GM21526 (cell line): ENCODE measurements at regions not wholly inside any gene's neighbourhood (a gene's known extent, or its start where the extent isn't known, plus 50 kb on each side); places are given as distances from the start of the nearest gene placed in this dataset.

Experiments used
- ATAC-seq: cut with Tn5 transposase; IDR thresholded peaks from one replicate; pipeline ENCODE4 v1.9.1; 2021; ENCODE audit warnings: moderate library complexity; ENCODE audit not compliant: unreplicated experiment, low FRiP score

GRCh38 chr1:106956721-106957120 lies 99.8 kb upstream of the PRMT6 start:
- no peak for ATAC-seq

- ATAC-seq, result no peak
These were observed 98.7 kb upstream of the PRMT6 start for GRCh38 chr1:106957795-106958194.

DNA sequence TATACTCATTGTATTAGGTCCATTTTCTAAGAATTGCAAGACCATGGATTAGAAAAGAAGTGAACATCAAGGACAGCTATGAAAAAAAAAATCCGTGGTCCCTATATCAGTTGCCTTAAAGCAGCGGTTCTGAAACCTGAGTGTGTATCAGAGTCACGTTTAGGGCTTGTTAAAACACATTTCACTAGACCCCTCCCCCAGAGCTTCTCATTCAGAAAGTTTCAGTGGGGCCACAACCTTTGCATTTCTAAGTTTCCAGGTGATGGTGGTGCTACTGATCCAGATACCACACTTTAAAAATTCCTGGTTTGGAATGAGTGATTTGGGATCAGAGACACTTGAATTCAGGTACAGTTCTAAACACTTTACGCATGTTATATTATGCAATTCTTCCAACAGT lies 96.1 kb upstream of the PRMT6 start:
- peak; percentile 90 for ATAC-seq

DNA sequence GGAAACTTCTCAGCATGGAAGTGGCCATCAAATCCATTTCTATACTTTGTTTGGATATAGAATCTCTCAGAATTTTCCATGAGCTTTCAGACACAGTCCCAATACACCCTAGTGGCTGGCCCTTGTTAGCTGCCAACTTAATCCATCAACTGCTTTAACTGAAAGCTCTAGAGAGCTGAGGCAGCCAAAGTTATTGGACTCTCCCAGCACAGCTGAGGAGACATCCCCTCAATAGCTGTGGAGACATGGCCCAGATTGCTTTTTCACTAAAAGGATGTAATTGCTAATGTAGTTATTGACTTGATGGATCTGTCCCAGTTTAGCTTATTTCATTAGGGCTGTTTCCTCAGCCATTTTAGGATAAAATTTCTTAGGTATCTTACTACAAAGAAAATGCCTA lies 94.8 kb upstream of the PRMT6 start:
- no peak for ATAC-seq

DNA sequence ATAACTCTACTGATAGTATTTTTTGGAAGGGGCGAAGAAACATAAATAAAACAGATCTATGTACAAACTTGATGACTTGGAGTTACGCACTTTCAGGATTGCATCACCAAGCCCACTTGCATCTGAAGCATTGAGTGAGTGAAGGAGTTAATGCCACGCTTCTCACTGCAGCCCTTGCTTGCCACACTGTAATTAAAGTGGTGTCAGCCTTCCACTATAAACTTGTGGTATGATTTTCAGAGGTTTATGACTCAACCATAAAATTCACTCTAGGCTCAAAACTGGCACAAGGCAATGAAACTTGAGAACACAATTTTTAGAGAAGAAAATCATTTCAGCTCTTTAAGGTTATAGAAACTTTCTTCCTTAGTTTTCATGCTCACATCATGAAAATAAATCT lies 93.9 kb upstream of the PRMT6 start:
- no peak for ATAC-seq

DNA sequence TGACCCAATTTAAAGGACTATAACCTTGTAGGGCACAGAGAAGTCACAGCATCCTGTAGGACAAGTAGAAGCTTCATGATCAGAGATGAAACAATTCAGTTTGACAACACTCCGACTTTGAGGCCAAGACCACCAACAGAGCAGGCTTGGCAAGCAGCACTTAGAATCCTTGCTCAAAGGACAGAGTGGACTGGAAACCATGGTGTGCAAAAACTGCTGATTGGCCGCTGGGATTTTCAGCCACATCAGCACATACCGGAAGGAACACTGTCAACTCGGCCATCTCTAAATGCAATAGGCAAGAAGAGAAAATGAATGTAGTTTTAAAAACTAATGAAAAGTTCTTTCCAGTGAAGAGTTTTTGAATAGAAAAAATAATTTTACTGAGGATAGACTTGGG lies 92.0 kb upstream of the PRMT6 start:
- ATAC-seq, result no peak

DNA sequence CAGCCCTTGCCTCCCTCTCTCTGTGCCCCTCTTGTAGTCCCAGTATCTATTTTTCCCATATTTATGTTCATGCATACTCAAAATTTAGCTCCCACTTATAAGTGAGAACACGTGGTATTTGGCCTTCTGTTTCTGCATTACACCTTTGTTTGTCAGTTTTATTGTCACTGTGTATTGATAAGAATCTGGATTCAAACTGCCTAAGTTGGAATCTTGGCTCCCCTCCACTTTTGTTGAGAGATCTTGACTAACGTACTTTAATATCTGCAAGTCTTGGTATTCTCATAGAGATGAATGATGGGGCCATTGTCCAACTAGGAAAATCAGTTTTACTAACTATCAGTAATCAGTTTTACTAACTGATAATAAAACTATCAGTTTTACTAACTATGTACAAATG lies 87.8 kb upstream of the PRMT6 start:
- no peak for ATAC-seq

DNA sequence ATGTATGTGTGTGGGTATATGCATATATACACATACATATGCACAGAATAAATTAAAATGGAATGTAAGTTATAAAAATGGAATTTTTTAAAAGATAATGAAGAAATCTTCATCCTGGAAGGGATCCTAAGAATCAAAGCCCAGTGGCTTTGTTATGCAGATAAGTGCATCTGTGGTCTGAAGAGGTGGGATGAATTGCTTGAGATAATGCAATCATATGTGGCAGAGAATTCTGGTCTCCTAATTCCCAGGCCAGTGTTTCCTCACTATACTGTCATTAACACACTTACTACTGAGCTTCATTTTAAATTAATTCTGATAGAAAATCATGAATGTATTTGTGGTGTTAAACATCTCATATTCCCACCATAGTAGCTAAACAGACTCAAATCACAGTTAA lies 86.7 kb upstream of the PRMT6 start:
- no peak for ATAC-seq

GRCh38 chr1:106972074-106972473 lies 84.4 kb upstream of the PRMT6 start:
- no peak for ATAC-seq

GRCh38 chr1:106975944-106976343 lies 80.5 kb upstream of the PRMT6 start:
- ATAC-seq, result no peak

DNA sequence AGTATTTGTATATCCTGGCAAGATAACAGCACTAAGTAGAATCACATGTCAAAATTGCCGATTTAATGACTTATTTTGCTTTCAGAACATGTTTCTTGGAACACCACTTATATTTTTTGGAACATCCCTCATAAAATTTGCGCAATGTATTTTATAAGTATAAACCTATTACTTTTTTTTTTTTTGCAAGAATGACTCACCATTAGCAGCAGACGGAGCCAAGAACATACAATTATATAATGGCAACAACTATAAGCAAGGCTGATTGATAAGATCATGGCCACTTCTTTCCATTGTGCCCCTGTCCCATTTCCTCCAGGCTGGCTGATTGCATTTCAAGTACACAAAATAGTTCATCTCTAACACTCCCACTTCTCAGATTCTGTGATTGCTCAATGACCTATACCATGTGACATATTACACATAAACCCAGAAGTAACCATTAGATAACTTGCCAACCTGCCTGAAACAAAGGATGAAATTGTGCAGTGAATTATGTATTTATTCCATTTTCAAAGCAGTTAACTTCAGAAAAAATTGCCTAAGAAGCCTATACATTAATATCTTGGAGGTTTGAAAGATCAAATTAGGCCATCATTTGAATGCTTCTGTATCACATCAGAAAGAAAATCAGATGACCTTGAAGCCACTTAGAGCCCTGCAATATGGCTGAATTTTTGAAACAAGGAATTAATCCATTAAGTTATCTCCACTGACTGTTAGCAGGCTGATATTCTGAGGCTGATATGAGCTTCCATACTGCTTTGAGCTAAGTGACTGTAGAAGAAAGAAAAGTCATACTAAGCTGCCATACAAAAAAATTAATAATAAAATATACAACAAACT lies 77.8 kb upstream of the PRMT6 start:
- no peak for ATAC-seq

GRCh38 chr1:106979371-106979770 lies 77.1 kb upstream of the PRMT6 start:
- ATAC-seq, result no peak

- ATAC-seq, result no peak
These were observed 76.4 kb upstream of the PRMT6 start for GRCh38 chr1:106980121-106980520.

GRCh38 chr1:106984801-106985200 lies 71.7 kb upstream of the PRMT6 start:
- ATAC-seq, result no peak

- ATAC-seq, result no peak
These were observed 69.9 kb upstream of the PRMT6 start for GRCh38 chr1:106986603-106987002.

- peak; percentile 97 for ATAC-seq
These were observed 60.5 kb upstream of the PRMT6 start for GRCh38 chr1:106995970-106996369.

- ATAC-seq, result no peak
These were observed 58.0 kb upstream of the PRMT6 start for GRCh38 chr1:106998431-106999002.

- no peak for ATAC-seq
These were observed 55.6 kb upstream of the PRMT6 start for GRCh38 chr1:107000902-107001301.

DNA sequence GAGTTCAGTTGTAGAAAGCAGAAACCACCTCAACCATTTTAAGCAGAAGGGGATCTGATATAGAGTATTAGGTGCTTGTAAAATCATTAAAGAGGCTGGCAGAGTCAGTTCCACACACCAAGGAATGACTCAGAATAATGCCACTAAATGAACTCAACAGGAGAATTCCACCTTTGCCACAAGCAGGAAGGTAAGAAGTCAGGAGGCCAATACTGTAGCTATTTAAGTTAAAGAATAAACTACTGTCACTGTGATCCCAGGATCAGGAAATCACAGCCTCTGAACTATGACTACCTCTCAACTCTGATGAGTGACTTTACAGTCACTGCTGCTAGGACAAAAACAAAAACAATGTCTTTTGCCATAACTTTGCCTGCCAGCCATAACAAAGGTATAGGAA lies 52.5 kb upstream of the PRMT6 start:
- no peak for ATAC-seq

DNA sequence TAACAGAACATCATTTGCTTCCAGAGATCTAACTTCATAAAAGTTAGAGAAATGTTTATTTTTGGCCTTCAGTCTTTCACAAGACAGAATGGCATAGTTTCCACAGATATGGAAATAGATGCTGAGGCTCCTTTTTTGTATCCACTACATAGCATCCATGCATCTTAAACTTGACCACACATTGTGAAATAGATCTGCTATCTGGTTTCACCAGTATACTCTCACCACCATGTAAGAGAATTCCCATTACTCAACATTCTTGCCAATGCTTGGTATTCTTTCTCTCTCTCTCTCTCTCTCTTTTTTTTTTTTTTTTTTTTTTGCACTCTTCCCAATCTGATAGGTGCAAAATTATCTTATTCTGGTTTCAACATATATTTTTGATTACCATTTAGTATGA lies 52.1 kb upstream of the PRMT6 start:
- no peak for ATAC-seq
